T47D (cell line): ENCODE measurements at regions not wholly inside any gene's neighbourhood (a gene's known extent, or its start where the extent isn't known, plus 50 kb on each side); places are given as distances from the start of the nearest gene placed in this dataset.
A peak's percentile ranks its signal among the peaks of the same experiment; 100 is the strongest.

Experiments used
- DNase-seq, 2 experiments: peaks; one replicate each; pipeline versions ENCODE4 v3.0.0 to v3.0.0-alpha.2; 2011 to 2012; ENCODE audit warnings: low read depth in 1 of 2, low spot score in 1 of 2
- JUND ChIP-seq: IDR thresholded peaks from 2 replicates; pipeline ENCODE4 v1.6.1; 2012; ENCODE audit warnings: low read depth
- in situ Hi-C: cut with HindIII; loops from 2 replicates; pipeline ENCODE4 v1.10.0; 2016; ENCODE audit warnings: low sequenced_read_pairs, low pct_unique_long_range_greater_than_20kb

- in situ Hi-C loops, result no loop called here
- no peak for TF ChIP-seq JUND
- peak in 1 of 2 experiments; percentile 16 for DNase-seq
These were observed 506.6 kb downstream of the DHX35 start for GRCh38 chr20:39468703-39469102.

- no peak for TF ChIP-seq JUND
- in situ Hi-C loops, result no loop called here
- DNase-seq, result peak in 1 of 2 experiments; percentile 22
These were observed 502.1 kb downstream of the DHX35 start for GRCh38 chr20:39464238-39464637.

GRCh38 chr20:39462416-39462945, 500.3 kb downstream of the DHX35 start:
- in situ Hi-C loops, result no loop called here
- no peak for DNase-seq

GRCh38 chr20:39458452-39458851, 496.3 kb downstream of the DHX35 start:
- in situ Hi-C loops, result no loop called here
- TF ChIP-seq JUND, result no peak
- no peak for DNase-seq

More at GRCh38 chr20:39462416-39462945, 500.3 kb downstream of the DHX35 start:
- no peak for TF ChIP-seq JUND

GRCh38 chr20:39453890-39454289, 491.7 kb downstream of the DHX35 start:
- DNase-seq, result no peak
- in situ Hi-C loops, result no loop called here
- no peak for TF ChIP-seq JUND

- TF ChIP-seq JUND, result no peak
- DNase-seq, result no peak
- in situ Hi-C loops, result no loop called here
These were observed 490.6 kb downstream of the DHX35 start for GRCh38 chr20:39452583-39453340.

GRCh38 chr20:39451386-39451785, 489.2 kb downstream of the DHX35 start:
- in situ Hi-C loops, result no loop called here
- TF ChIP-seq JUND, result no peak
- DNase-seq, result no peak

- in situ Hi-C loops, result no loop called here
- no peak for TF ChIP-seq JUND
- DNase-seq, result no peak
These were observed 484.3 kb downstream of the DHX35 start for GRCh38 chr20:39446397-39446796.

- TF ChIP-seq JUND, result no peak
- in situ Hi-C loops, result no loop called here
These were observed 483.0 kb downstream of the DHX35 start for GRCh38 chr20:39445095-39445494.

GRCh38 chr20:39433466-39433865, 471.3 kb downstream of the DHX35 start:
- in situ Hi-C loops, result no loop called here
- no peak for TF ChIP-seq JUND
- DNase-seq, result no peak

More at GRCh38 chr20:39445095-39445494, 483.0 kb downstream of the DHX35 start:
- no peak for DNase-seq

GRCh38 chr20:39431091-39431880, 469.1 kb downstream of the DHX35 start:
- no peak for DNase-seq
- in situ Hi-C loops, result no loop called here
- TF ChIP-seq JUND, result no peak

GRCh38 chr20:39429726-39430125, 467.6 kb downstream of the DHX35 start:
- peak; percentile 12 to 24 for DNase-seq
- no peak for TF ChIP-seq JUND
- in situ Hi-C loops, result no loop called here
